ENCODE measurements at regions not wholly inside any gene's neighbourhood (a gene's known extent, or its start where the extent isn't known, plus 50 kb on each side); places are given as distances from the start of the nearest gene placed in this dataset.
"Not testable (repeated sequence)": the region's sequence is repeated elsewhere in the genome, so short reads cannot be mapped to it uniquely, and the experiment has no call there.

DNA sequence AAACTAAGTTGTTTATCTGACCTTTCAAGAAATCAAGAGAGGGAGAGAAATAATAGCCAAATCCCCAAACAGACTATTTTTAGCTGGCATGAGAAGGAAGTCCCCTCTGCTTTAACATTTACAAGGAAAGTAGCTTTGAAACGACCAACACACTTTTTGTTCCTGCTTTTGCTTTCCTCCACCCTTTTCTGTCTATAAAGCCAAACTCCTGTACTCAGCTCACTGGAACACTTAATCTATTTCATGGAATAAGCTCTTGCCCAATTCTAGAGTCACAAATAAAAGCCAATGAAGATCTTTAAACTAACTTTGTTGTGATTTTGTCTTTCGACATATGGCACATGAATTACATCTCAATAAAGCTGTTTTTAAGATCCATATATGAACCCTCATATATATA, 86.8 kb upstream of the CCDC71L start:
- Mint-ChIP-seq H3K4me3 (ENCODE audit: unreplicated experiment) (no peak overlapping the region), H3K27me3 (ENCODE audit: insufficient read depth, unreplicated experiment) (no peaks in the 10 kb centered on the region), H3K27ac (ENCODE audit: low read depth, unreplicated experiment) (no peak overlapping the region), H3K9me3 (ENCODE audit: unreplicated experiment) (no peaks in the 10 kb centered on the region), H3K36me3 (ENCODE audit: insufficient read depth, unreplicated experiment) (peaks cover 5% of the 10 kb centered on the region), H3K4me1 (ENCODE audit: insufficient read depth, unreplicated experiment) (no peaks in the 10 kb centered on the region)
- TF ChIP-seq, protein P1, sequence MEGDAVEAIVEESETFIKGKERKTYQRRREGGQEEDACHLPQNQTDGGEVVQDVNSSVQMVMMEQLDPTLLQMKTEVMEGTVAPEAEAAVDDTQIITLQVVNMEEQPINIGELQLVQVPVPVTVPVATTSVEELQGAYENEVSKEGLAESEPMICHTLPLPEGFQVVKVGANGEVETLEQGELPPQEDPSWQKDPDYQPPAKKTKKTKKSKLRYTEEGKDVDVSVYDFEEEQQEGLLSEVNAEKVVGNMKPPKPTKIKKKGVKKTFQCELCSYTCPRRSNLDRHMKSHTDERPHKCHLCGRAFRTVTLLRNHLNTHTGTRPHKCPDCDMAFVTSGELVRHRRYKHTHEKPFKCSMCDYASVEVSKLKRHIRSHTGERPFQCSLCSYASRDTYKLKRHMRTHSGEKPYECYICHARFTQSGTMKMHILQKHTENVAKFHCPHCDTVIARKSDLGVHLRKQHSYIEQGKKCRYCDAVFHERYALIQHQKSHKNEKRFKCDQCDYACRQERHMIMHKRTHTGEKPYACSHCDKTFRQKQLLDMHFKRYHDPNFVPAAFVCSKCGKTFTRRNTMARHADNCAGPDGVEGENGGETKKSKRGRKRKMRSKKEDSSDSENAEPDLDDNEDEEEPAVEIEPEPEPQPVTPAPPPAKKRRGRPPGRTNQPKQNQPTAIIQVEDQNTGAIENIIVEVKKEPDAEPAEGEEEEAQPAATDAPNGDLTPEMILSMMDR (IDR thresholded peaks at IDR 0.05; ENCODE audit: unreplicated experiment): no peak
- ChIA-PET POLR2A (no interaction called here), CTCF (interaction anchor here (0.5 to 2.2 kb wide), 6 partner anchors 11 to 285 kb away, joined by 3 to 9 read pairs (median 3); no protein-coding TSS in a partner anchor)
- intact Hi-C loops (cut with micrococcal nuclease): no loop called here
- no peak for DNase-seq (ENCODE audit: unreplicated experiment)
- no TSS peak for BruUV-seq (replicated peaks)

DNA sequence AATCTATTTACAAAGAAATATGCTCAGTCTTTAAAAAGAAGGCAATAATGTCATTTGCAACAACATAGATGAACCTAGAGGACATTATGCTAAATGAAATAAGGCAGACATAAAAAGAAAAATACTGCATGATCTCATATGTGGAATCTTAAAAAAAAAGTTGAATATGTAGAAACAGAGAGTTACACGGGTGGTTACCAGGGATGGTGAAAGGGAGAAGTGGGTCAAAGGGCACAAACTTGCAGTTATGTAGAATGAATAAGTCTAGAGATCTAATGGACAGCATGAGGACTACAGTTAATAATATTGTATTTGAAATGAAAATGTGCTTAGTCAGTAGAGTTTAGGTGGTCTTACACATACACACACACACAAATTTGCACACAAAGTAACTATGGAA, 88.2 kb upstream of the CCDC71L start:
- no peak overlapping the region for H3K4me3 Mint-ChIP-seq (ENCODE audit: unreplicated experiment)
- no TSS peak for BruUV-seq (replicated peaks)

DNA sequence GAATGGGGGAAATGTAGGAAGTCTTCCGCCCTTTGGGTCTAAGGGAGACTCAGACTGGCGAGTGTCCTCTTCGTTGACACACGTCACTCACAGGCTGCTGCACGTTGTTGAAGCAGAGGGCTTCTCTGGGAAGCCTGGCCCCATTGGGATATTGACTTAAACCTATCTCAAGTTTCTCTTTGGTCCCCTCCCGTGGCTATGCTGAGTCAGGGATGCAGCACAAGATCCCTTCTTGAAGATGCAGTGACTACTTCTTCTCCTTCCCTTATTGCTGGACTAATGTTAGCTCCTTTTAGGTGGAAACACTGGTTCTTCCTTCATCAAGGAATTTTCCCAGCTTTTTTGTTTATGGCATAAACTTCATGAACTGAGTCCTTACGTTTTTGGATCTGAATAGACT, 89.8 kb upstream of the CCDC71L start:
- intact Hi-C loops (cut with micrococcal nuclease): no loop called here
- Mint-ChIP-seq H3K27ac (ENCODE audit: low read depth, unreplicated experiment) (no peak overlapping the region), H3K9me3 (ENCODE audit: unreplicated experiment) (no peaks in the 10 kb centered on the region), H3K27me3 (ENCODE audit: insufficient read depth, unreplicated experiment) (no peaks in the 10 kb centered on the region), H3K36me3 (ENCODE audit: insufficient read depth, unreplicated experiment) (peaks cover 5% of the 10 kb centered on the region), H3K4me1 (ENCODE audit: insufficient read depth, unreplicated experiment) (no peaks in the 10 kb centered on the region), H3K4me3 (ENCODE audit: unreplicated experiment) (no peak overlapping the region)
- TF ChIP-seq, protein P1 (IDR thresholded peaks at IDR 0.05; ENCODE audit: unreplicated experiment): no peak
- BruUV-seq (replicated peaks): no TSS peak
- no peak for DNase-seq (ENCODE audit: unreplicated experiment)
- POLR2A ChIA-PET: no interaction called here
- CTCF ChIA-PET: interaction anchor here (0.9 kb wide), 1 partner anchor 10 kb away, joined by 5 read pairs; no protein-coding TSS in a partner anchor

More for the DNA sequence above, 88.2 kb upstream of the CCDC71L start:
- ChIA-PET POLR2A (no interaction called here), CTCF (interaction anchor here (0.7 to 2.2 kb wide), 2 partner anchors 12 to 301 kb away, joined by 3 to 9 read pairs; no protein-coding TSS in a partner anchor)
- intact Hi-C loops (cut with micrococcal nuclease): no loop called here
- H3K9me3 Mint-ChIP-seq (ENCODE audit: unreplicated experiment): no peaks in the 10 kb centered on the region
- H3K27me3 Mint-ChIP-seq (ENCODE audit: insufficient read depth, unreplicated experiment): no peaks in the 10 kb centered on the region
- no peaks in the 10 kb centered on the region for H3K4me1 Mint-ChIP-seq (ENCODE audit: insufficient read depth, unreplicated experiment)
- TF ChIP-seq, protein P1 (IDR thresholded peaks at IDR 0.05; ENCODE audit: unreplicated experiment): no peak
- DNase-seq (ENCODE audit: unreplicated experiment): no peak
- H3K27ac Mint-ChIP-seq (ENCODE audit: low read depth, unreplicated experiment): no peak overlapping the region
- H3K36me3 Mint-ChIP-seq (ENCODE audit: insufficient read depth, unreplicated experiment): peaks cover 5% of the 10 kb centered on the region

DNA sequence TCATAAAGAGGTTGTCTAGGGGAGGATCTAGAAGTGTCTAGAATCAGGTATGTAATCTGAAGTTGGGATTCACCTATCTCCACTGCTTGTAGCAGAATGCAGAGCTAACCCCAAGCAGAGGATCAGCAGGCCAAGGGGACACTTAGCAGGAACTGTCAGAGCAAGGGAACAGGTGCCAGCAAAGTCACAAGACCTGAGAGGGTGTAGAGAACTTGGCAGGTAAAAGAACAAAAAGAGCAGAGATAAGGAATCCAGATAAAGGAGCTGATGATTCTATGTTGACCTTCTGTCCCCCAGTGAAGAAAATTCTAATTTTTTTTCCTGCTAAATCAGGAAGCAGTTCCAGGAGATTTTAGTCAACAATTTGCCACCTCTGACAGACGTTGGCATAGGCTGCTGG, 91.4 kb upstream of the CCDC71L start:
- H3K27ac Mint-ChIP-seq (ENCODE audit: low read depth, unreplicated experiment): no peak overlapping the region
- no peaks in the 10 kb centered on the region for H3K27me3 Mint-ChIP-seq (ENCODE audit: insufficient read depth, unreplicated experiment)
- H3K4me3 Mint-ChIP-seq (ENCODE audit: unreplicated experiment): no peak overlapping the region
- ChIA-PET CTCF (interaction anchor here (0.5 to 1.4 kb wide), 3 partner anchors 11 to 483 kb away, joined by 4 to 5 read pairs (median 5); no protein-coding TSS in a partner anchor), POLR2A (no interaction called here)
- no peak for DNase-seq (ENCODE audit: unreplicated experiment)
- TF ChIP-seq, protein P1 (IDR thresholded peaks at IDR 0.05; ENCODE audit: unreplicated experiment): no peak
- intact Hi-C loops (cut with micrococcal nuclease): no loop called here
- H3K36me3 Mint-ChIP-seq (ENCODE audit: insufficient read depth, unreplicated experiment): peaks cover 5% of the 10 kb centered on the region
- H3K9me3 Mint-ChIP-seq (ENCODE audit: unreplicated experiment): no peaks in the 10 kb centered on the region
- no TSS peak for BruUV-seq (replicated peaks)
- no peaks in the 10 kb centered on the region for H3K4me1 Mint-ChIP-seq (ENCODE audit: insufficient read depth, unreplicated experiment)

DNA sequence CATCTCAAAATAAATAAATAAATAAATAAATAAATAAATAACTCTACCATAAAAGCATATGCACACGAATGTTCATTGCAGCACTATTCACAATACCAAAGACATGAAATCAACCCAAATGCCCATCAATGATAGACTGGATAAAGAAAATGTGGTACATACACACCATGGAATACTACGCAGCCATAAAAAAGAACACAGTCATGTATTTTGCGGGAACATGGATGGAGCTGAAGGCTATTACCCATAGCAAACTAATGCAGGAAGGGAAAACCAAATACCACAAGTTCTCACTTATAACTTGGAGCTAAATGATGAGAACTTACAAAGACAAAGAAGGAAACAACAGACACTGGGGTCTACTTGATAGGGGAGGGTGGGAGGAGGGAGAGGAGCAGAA, 94.1 kb upstream of the CCDC71L start:
- H3K9me3 Mint-ChIP-seq (ENCODE audit: unreplicated experiment); DNase-seq (ENCODE audit: unreplicated experiment); H3K27me3 Mint-ChIP-seq (ENCODE audit: insufficient read depth, unreplicated experiment); H3K4me1 Mint-ChIP-seq (ENCODE audit: insufficient read depth, unreplicated experiment); intact Hi-C loops (cut with micrococcal nuclease); H3K36me3 Mint-ChIP-seq (ENCODE audit: insufficient read depth, unreplicated experiment); H3K4me3 Mint-ChIP-seq (ENCODE audit: unreplicated experiment); BruUV-seq (replicated peaks); H3K27ac Mint-ChIP-seq (ENCODE audit: low read depth, unreplicated experiment): not testable (repeated sequence)
- POLR2A ChIA-PET: interaction anchor here (1.0 kb wide), 1 partner anchor 19 kb away, joined by 3 read pairs; no protein-coding TSS in a partner anchor
- CTCF ChIA-PET: interaction anchor here (0.8 kb wide), 1 partner anchor 11 kb away, joined by 3 read pairs; no protein-coding TSS in a partner anchor

All from MCF 10A (cell line).